Astrocyte of the spinal cord (primary cell): ENCODE measurements at regions not wholly inside any gene's neighbourhood (a gene's known extent, or its start where the extent isn't known, plus 50 kb on each side); places are given as distances from the start of the nearest gene placed in this dataset.

Experiments
- DNase-seq: peaks from one replicate; pipeline ENCODE4 v3.0.0; 2011; ENCODE audit warnings: low read depth, low spot score
- H3K4me3 ChIP-seq: 2 replicates; pipeline ENCODE4 v1.5.1; 2011; ENCODE audit warnings: low read depth, mild to moderate bottlenecking, low read length, moderate library complexity
- in situ Hi-C: cut with HindIII; loops from 2 replicates; pipeline ENCODE4 v1.10.0; 2017; ENCODE audit warnings: low sequenced_read_pairs
- TF ChIP-seq, protein P1 (sequence below): IDR thresholded peaks from 2 replicates; pipeline ENCODE4 v1.5.1; 2012; ENCODE audit warnings: low read depth, mild to moderate bottlenecking, low read length, inconsistent platforms

DNA sequence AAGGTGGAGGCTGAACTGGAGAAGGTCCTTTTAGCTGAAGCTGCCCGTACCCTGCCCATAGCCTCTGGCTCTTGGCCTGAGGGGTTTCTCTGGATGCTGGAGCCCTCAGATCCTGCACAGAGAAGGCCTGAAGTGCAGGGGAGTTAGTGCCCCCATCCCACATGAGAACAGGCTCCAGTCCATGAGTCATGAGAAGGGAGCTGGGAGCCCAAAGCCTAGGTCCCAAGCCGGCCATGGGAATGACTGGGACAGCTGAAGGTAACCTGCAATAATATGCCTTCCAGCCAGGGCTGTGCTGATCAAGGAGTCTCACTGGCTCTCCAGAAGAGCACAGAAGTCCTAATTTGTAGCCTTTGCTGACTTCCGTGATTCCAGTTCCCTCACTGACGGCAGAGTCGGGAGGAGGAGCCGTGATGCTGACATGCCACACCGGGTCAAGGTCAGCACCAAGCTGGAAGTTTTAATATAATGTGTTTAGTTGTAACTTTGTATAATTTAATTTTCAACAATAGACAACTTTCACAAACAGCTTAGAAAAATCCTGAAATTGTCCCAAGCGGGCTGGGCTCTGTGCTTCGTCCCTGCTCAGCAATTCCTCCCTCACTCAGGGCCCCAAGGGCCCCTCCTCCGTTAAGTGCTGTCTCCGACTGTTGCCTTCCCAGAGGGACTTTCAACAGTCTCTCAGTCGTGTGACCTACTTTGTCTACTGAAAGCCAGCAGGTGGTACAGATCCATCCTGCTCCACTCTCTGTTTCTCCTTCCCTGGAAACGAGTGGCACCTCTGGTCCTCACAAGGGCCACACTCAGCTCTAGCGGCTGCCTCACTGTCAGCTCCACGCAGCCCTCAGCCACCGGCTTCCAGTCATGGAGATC lies 387.8 kb downstream of the GADD45G start:
- DNase-seq, result no peak
- TF ChIP-seq, protein P1, sequence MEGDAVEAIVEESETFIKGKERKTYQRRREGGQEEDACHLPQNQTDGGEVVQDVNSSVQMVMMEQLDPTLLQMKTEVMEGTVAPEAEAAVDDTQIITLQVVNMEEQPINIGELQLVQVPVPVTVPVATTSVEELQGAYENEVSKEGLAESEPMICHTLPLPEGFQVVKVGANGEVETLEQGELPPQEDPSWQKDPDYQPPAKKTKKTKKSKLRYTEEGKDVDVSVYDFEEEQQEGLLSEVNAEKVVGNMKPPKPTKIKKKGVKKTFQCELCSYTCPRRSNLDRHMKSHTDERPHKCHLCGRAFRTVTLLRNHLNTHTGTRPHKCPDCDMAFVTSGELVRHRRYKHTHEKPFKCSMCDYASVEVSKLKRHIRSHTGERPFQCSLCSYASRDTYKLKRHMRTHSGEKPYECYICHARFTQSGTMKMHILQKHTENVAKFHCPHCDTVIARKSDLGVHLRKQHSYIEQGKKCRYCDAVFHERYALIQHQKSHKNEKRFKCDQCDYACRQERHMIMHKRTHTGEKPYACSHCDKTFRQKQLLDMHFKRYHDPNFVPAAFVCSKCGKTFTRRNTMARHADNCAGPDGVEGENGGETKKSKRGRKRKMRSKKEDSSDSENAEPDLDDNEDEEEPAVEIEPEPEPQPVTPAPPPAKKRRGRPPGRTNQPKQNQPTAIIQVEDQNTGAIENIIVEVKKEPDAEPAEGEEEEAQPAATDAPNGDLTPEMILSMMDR, result no peak
- in situ Hi-C loops, result no loop called here
- H3K4me3 ChIP-seq, result no peak overlapping the region

DNA sequence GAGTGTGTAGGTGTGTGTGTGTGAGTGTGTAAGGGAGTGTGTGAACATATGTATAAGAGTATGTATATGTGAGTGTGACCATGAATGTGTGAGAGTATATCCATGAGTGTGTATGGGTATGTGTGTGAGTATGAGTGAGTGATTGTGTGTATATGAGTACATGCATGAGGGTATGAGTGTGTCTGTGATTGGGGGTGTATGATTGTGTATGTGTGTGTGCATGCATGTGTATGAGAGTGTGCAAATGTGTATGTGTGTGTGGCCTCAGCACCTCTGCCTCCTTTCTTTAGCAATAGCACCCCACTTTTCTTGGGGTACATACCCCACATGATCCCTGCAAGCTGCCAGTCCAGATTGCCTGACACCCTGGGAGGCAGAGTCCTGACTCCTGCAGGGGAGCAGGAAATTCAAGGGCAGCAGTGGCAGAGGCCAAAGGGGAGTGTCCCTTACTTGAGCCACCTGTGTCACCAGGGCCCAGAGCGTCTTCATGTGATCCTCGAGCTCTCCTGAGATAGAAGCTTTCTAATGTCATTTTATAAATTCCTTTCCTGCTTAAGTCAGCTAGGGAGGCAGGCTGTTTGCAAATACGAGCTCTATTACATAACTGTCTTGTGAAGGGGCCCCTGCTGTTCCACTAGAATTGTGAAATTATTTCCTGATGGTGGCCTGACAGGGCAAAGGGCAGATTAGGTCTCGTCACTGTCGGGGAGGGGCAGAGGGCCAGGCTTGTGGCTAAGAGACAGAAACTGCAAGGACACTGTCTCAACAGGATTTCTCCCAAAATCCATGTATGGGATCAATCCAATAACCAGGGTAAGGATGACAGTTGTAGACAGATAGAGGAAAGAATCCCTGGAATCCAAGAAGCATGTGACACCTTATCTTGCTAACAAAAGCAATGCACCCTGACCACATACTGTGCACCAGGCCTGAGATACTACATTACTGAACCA lies 389.1 kb downstream of the GADD45G start:
- no peak for DNase-seq

DNA sequence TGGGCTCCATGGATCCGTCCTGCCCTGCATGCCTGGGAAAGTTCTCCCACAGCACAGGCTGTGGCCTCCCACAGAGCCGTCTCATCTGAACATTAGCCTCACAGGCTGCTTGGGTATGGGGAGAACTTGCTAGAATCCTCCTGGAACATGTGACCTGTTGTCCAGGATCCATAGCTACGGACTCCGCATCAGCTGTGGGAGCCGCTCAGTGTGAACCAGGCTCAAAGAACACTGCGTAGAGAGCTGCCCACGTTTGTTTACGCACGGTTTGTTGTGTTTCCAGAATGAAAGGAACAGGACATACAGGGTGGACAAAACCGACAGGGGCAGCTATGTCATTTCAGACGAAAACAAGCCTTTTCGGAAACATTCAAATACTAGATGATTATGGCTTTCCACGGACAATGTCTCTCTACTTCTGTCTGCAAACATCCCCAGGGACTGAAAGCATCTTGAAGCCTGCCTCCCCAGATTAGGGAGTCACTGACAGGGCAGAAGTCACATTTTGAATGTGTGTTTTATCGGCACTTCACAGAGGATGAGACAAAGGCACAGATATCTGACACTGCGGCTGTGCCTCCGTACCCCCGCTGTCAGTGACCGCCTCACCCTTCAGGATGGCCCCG lies 390.3 kb downstream of the GADD45G start:
- peak; percentile 15 for DNase-seq
- TF ChIP-seq, protein P1, result no peak
- no peak overlapping the region for H3K4me3 ChIP-seq
- in situ Hi-C loops, result no loop called here

More for the DNA sequence above, 389.1 kb downstream of the GADD45G start:
- TF ChIP-seq, protein P1, result no peak
- H3K4me3 ChIP-seq, result no peak overlapping the region
- in situ Hi-C loops, result no loop called here

DNA sequence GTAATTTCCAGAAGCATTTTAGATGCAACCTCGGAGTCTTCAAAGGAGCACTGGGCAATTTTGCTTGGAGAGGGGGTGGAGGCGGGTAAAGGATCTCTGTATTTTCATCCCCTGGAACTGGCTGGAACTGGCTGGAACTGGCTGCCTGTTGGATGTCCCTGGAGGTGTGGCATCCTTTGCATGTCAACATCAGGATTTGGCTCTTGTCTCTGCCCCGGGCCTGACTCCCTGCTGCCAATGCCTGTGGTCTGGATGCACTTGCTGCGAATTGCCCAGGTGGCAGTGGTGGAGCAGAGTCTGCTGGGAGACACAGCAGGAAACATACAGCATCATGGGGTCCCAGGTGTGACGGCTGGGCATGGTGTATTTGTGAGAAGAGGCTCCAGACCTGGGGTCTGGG lies 391.3 kb downstream of the GADD45G start:
- in situ Hi-C loops, result no loop called here
- no peak overlapping the region for H3K4me3 ChIP-seq
- TF ChIP-seq, protein P1, result no peak
- DNase-seq, result no peak

DNA sequence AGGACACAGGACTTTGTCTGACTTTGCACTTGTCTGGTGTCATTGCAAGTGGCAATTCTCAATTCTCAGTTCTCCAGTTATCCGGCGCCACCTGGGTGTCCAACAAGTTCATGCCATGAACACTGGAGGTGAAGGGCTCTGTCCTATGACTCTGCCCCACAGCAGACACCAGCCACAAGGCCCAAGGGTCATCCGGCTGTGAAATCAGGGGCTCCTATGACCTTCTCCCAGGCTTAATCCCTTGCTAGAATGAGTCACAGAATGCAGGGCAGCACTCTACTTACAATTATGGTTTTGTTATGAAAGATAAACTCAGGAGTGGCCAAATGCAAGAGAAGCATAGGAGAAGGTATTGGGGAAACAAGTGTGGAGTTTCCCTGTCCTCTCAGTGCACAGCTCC lies 392.0 kb downstream of the GADD45G start:
- no peak for DNase-seq
- no peak overlapping the region for H3K4me3 ChIP-seq
- TF ChIP-seq, protein P1, result no peak
- in situ Hi-C loops, result no loop called here

DNA sequence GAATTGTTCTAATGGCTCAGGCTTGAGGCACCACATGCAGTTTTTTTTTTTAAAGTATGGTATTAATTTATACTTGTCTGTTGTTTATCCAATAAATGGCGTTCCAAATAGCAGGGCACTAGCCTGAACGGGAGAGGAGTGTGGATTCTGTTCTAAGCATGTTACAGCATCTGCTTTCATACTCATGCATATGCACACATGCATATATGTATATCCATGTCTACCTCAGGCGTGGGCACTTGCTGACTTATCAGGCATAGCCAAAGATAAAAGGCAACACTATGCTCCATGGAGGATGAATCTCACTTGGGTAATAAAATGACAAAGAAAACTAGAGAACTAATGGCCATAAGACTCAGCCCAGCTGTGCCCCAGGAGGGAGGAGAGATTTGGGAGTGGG lies 393.8 kb downstream of the GADD45G start:
- in situ Hi-C loops, result no loop called here
- no peak for DNase-seq
- H3K4me3 ChIP-seq, result no peak overlapping the region
- TF ChIP-seq, protein P1, result no peak
